ENCODE measurements at regions not wholly inside any gene's neighbourhood (a gene's known extent, or its start where the extent isn't known, plus 50 kb on each side); places are given as distances from the start of the nearest gene placed in this dataset.

- CTCF ChIA-PET = no interaction called here
- FAIRE-seq (no peak), DNase-seq (ENCODE audit: low read depth, low spot score) (no peak)
- Histone ChIP-seq H3K4me1 (ENCODE audit: control insufficient read depth, extremely low read depth, insufficient read depth, low read length) (no peaks in the 10 kb centered on the region), H3K9ac (replicated peaks; ENCODE audit: extremely low read depth, insufficient read depth, low read length) (no peak overlapping the region), H3K9me3 (replicated peaks; ENCODE audit: control insufficient read depth, insufficient read depth, low read length) (peaks cover 3% of the 10 kb centered on the region), H3K4me2 (ENCODE audit: insufficient read depth, low read length) (no peak overlapping the region), H2AFZ (ENCODE audit: low read depth, low read length) (no peak overlapping the region), H4K20me1 (replicated peaks; ENCODE audit: control insufficient read depth, extremely low read depth, insufficient read depth, low read length) (no peaks in the 10 kb centered on the region), H3K9me1 (replicated peaks; ENCODE audit: control insufficient read depth, extremely low read depth, insufficient read depth, low read length) (no peaks in the 10 kb centered on the region), H3K27ac (ENCODE audit: insufficient read depth, low read depth, low read length) (no peak overlapping the region), H3K4me3 (replicated peaks in 1 of 3; ENCODE audit: insufficient read depth in 1 of 3, low read depth in 1 of 3, low read length in 3 of 3) (no peak overlapping the region), H3K27me3 (ENCODE audit: control insufficient read depth in 2 of 2, insufficient read depth in 2 of 2, low read length in 2 of 2) (no peaks in the 10 kb centered on the region), H3K36me3 (ENCODE audit: control insufficient read depth in 2 of 2, extremely low read depth in 1 of 2, insufficient read depth in 2 of 2, low read length in 2 of 2) (no peaks in the 10 kb centered on the region), H3K79me2 (ENCODE audit: control insufficient read depth, insufficient read depth, low read length) (no peaks in the 10 kb centered on the region)
- no peak for TF ChIP-seq POLR2A (IDR thresholded peaks at IDR 0.05; ENCODE audit: low read depth, low read length)
- TF ChIP-seq GATA2 (IDR thresholded peaks at IDR 0.05; ENCODE audit: insufficient read depth, insufficient read length, low read depth, low read length) = no peak
- TF ChIP-seq MAX (IDR thresholded peaks at IDR 0.05; ENCODE audit: insufficient read depth, insufficient read length) = no peak
- no peak for TF ChIP-seq MYC (IDR thresholded peaks at IDR 0.05; ENCODE audit: low read depth, low read length)
- TF ChIP-seq FOS (IDR thresholded peaks at IDR 0.05; ENCODE audit: borderline replicate concordance, insufficient read depth, low read length) = no peak
- dilution Hi-C loops (cut with MboI; ENCODE audit: extremely low pct_ligation_motif_present, low sequenced_read_pairs) (no loop called here), intact Hi-C loops (cut with micrococcal nuclease) (no loop called here)
- POLR2A ChIA-PET = no interaction called here
- BruUV-seq (replicated peaks) = no TSS peak
These were observed 1640.0 kb upstream of the PRR20A start for GRCh38 chr13:55500694-55501093.

- FAIRE-seq = no peak
- Histone ChIP-seq H3K9me1 (replicated peaks; ENCODE audit: control insufficient read depth, extremely low read depth, insufficient read depth, low read length) (no peaks in the 10 kb centered on the region), H3K4me2 (ENCODE audit: insufficient read depth, low read length) (no peak overlapping the region), H3K4me1 (ENCODE audit: control insufficient read depth, extremely low read depth, insufficient read depth, low read length) (no peaks in the 10 kb centered on the region), H3K27me3 (ENCODE audit: control insufficient read depth in 2 of 2, insufficient read depth in 2 of 2, low read length in 2 of 2) (no peaks in the 10 kb centered on the region), H3K4me3 (replicated peaks in 1 of 3; ENCODE audit: insufficient read depth in 1 of 3, low read depth in 1 of 3, low read length in 3 of 3) (no peak overlapping the region), H3K9me3 (replicated peaks; ENCODE audit: control insufficient read depth, insufficient read depth, low read length) (no peaks in the 10 kb centered on the region), H3K27ac (ENCODE audit: insufficient read depth, low read depth, low read length) (no peak overlapping the region), H3K9ac (replicated peaks; ENCODE audit: extremely low read depth, insufficient read depth, low read length) (no peak overlapping the region), H3K79me2 (ENCODE audit: control insufficient read depth, insufficient read depth, low read length) (no peaks in the 10 kb centered on the region), H3K36me3 (ENCODE audit: control insufficient read depth in 2 of 2, extremely low read depth in 1 of 2, insufficient read depth in 2 of 2, low read length in 2 of 2) (no peaks in the 10 kb centered on the region), H2AFZ (ENCODE audit: low read depth, low read length) (no peak overlapping the region), H4K20me1 (replicated peaks; ENCODE audit: control insufficient read depth, extremely low read depth, insufficient read depth, low read length) (no peaks in the 10 kb centered on the region)
- ChIA-PET CTCF (no interaction called here), POLR2A (no interaction called here)
- DNase-seq (ENCODE audit: low read depth, low spot score) = no peak
- intact Hi-C loops (cut with micrococcal nuclease) = no loop called here
- dilution Hi-C loops (cut with MboI; ENCODE audit: extremely low pct_ligation_motif_present, low sequenced_read_pairs) = no loop called here
- no peak for TF ChIP-seq POLR2AphosphoS5 (IDR thresholded peaks at IDR 0.05; ENCODE audit: insufficient read depth, low read depth, low read length)
- no TSS peak for BruUV-seq (replicated peaks)
These were observed 1624.1 kb upstream of the PRR20A start for GRCh38 chr13:55516610-55517009.
